ENCODE measurements at regions not wholly inside any gene's neighbourhood (a gene's known extent, or its start where the extent isn't known, plus 50 kb on each side); places are given as distances from the start of the nearest gene placed in this dataset.
"Not testable (repeated sequence)": the region's sequence is repeated elsewhere in the genome, so short reads cannot be mapped to it uniquely, and the experiment has no call there.

GRCh38 chr3:26012241-26012745 lies 222.4 kb downstream of the OXSM start:
- Histone ChIP-seq H3K79me2 (ENCODE audit: control insufficient read depth, insufficient read depth, low read length) (no peaks in the 10 kb centered on the region), H2BK5ac (ENCODE audit: low read length) (no peak overlapping the region), H3K56ac (ENCODE audit: low read length) (no peak overlapping the region), H3K79me1 (ENCODE audit: low read length) (no peaks in the 10 kb centered on the region), H2BK120ac (ENCODE audit: low read depth, low read length) (no peak overlapping the region), H3K4me3 (ENCODE audit: low read length) (no peak overlapping the region), H3K18ac (ENCODE audit: low read length) (no peak overlapping the region), H3K36me3 (ENCODE audit: control insufficient read depth, insufficient read depth, low read length) (no peaks in the 10 kb centered on the region), H2BK15ac (replicated peaks; ENCODE audit: low read depth) (no peak overlapping the region), H3K4ac (ENCODE audit: low read depth, low read length) (no peak overlapping the region), H3K4me2 (ENCODE audit: low read length) (no peak overlapping the region), H4K8ac (ENCODE audit: low read depth, low read length) (no peak overlapping the region), H3K4me1 (ENCODE audit: control insufficient read depth, low read depth, low read length) (no peaks in the 10 kb centered on the region), H3K27ac (ENCODE audit: low read depth, low read length) (no peak overlapping the region), H3K23ac (ENCODE audit: low read length) (no peak overlapping the region), H3K9ac (ENCODE audit: low read length) (no peak overlapping the region), H2AK5ac (ENCODE audit: low read length) (no peak overlapping the region), H4K5ac (ENCODE audit: low read length) (no peak overlapping the region), H3K27me3 (ENCODE audit: insufficient read depth, low read length, poor library complexity) (no peaks in the 10 kb centered on the region)
- WGBS (ENCODE audit: extremely low coverage, insufficient coverage, low lambda C conversion rate) = no CpG with 5 or more reads among the region's 3 CpGs
- no peak for DNase-seq

- no peak overlapping the region for H3K27ac ChIP-seq (ENCODE audit: low read depth, low read length)
- peak; percentile 19 for DNase-seq
- no peak overlapping the region for H3K18ac ChIP-seq (ENCODE audit: low read length)
- no peaks in the 10 kb centered on the region for H3K27me3 ChIP-seq (ENCODE audit: insufficient read depth, low read length, poor library complexity)
- no peak overlapping the region for H2BK120ac ChIP-seq (ENCODE audit: low read depth, low read length)
- no CpG with 5 or more reads among the region's 5 CpGs for WGBS (ENCODE audit: extremely low coverage, insufficient coverage, low lambda C conversion rate)
- H3K9ac ChIP-seq (ENCODE audit: low read length) = no peak overlapping the region
- no peak overlapping the region for H3K56ac ChIP-seq (ENCODE audit: low read length)
- no peak overlapping the region for H3K4me2 ChIP-seq (ENCODE audit: low read length)
- no peak overlapping the region for H2AK5ac ChIP-seq (ENCODE audit: low read length)
- no peaks in the 10 kb centered on the region for H3K36me3 ChIP-seq (ENCODE audit: control insufficient read depth, insufficient read depth, low read length)
- H4K5ac ChIP-seq (ENCODE audit: low read length) = no peak overlapping the region
- H4K8ac ChIP-seq (ENCODE audit: low read depth, low read length) = no peak overlapping the region
- H2BK15ac ChIP-seq (replicated peaks; ENCODE audit: low read depth) = no peak overlapping the region
- no peak overlapping the region for H3K23ac ChIP-seq (ENCODE audit: low read length)
- H3K79me2 ChIP-seq (ENCODE audit: control insufficient read depth, insufficient read depth, low read length) = no peaks in the 10 kb centered on the region
- H3K4me1 ChIP-seq (ENCODE audit: control insufficient read depth, low read depth, low read length) = no peaks in the 10 kb centered on the region
- no peak overlapping the region for H3K4me3 ChIP-seq (ENCODE audit: low read length)
- no peak overlapping the region for H3K4ac ChIP-seq (ENCODE audit: low read depth, low read length)
- H3K79me1 ChIP-seq (ENCODE audit: low read length) = no peaks in the 10 kb centered on the region
- H2BK5ac ChIP-seq (ENCODE audit: low read length) = no peak overlapping the region
These were observed 225.9 kb downstream of the OXSM start for GRCh38 chr3:26015752-26016151.

- Histone ChIP-seq H3K4ac (ENCODE audit: low read depth, low read length) (no peak overlapping the region), H3K4me3 (ENCODE audit: low read length) (no peak overlapping the region), H3K56ac (ENCODE audit: low read length) (no peak overlapping the region), H3K23ac (ENCODE audit: low read length) (no peak overlapping the region), H4K8ac (ENCODE audit: low read depth, low read length) (no peak overlapping the region), H3K36me3 (ENCODE audit: control insufficient read depth, insufficient read depth, low read length) (no peaks in the 10 kb centered on the region), H2BK5ac (ENCODE audit: low read length) (no peak overlapping the region), H3K18ac (ENCODE audit: low read length) (no peak overlapping the region), H3K27me3 (ENCODE audit: insufficient read depth, low read length, poor library complexity) (no peaks in the 10 kb centered on the region), H3K9ac (ENCODE audit: low read length) (no peak overlapping the region), H2AK5ac (ENCODE audit: low read length) (no peak overlapping the region), H3K4me1 (ENCODE audit: control insufficient read depth, low read depth, low read length) (no peaks in the 10 kb centered on the region), H2BK15ac (replicated peaks; ENCODE audit: low read depth) (no peak overlapping the region), H3K4me2 (ENCODE audit: low read length) (no peak overlapping the region), H4K5ac (ENCODE audit: low read length) (no peak overlapping the region), H3K27ac (ENCODE audit: low read depth, low read length) (no peak overlapping the region), H3K79me1 (ENCODE audit: low read length) (no peaks in the 10 kb centered on the region), H2BK120ac (ENCODE audit: low read depth, low read length) (no peak overlapping the region), H3K79me2 (ENCODE audit: control insufficient read depth, insufficient read depth, low read length) (no peaks in the 10 kb centered on the region)
- DNase-seq = no peak
- no CpG with 5 or more reads among the region's 1 CpG for WGBS (ENCODE audit: extremely low coverage, insufficient coverage, low lambda C conversion rate)
These were observed 229.0 kb downstream of the OXSM start for GRCh38 chr3:26018889-26019288.

- WGBS (ENCODE audit: extremely low coverage, insufficient coverage, low lambda C conversion rate) = no CpG with 5 or more reads among the region's 3 CpGs
- H3K79me1 ChIP-seq (ENCODE audit: low read length); DNase-seq; H3K18ac ChIP-seq (ENCODE audit: low read length); H3K56ac ChIP-seq (ENCODE audit: low read length); H4K8ac ChIP-seq (ENCODE audit: low read depth, low read length); H2BK120ac ChIP-seq (ENCODE audit: low read depth, low read length); H3K23ac ChIP-seq (ENCODE audit: low read length); H3K27me3 ChIP-seq (ENCODE audit: insufficient read depth, low read length, poor library complexity); H3K36me3 ChIP-seq (ENCODE audit: control insufficient read depth, insufficient read depth, low read length); H4K5ac ChIP-seq (ENCODE audit: low read length); H3K79me2 ChIP-seq (ENCODE audit: control insufficient read depth, insufficient read depth, low read length); H3K4me3 ChIP-seq (ENCODE audit: low read length); H3K4me1 ChIP-seq (ENCODE audit: control insufficient read depth, low read depth, low read length); H3K27ac ChIP-seq (ENCODE audit: low read depth, low read length); H3K4ac ChIP-seq (ENCODE audit: low read depth, low read length); H2BK5ac ChIP-seq (ENCODE audit: low read length); H3K4me2 ChIP-seq (ENCODE audit: low read length); H2BK15ac ChIP-seq (replicated peaks; ENCODE audit: low read depth); H3K9ac ChIP-seq (ENCODE audit: low read length); H2AK5ac ChIP-seq (ENCODE audit: low read length): not testable (repeated sequence)
These were observed 234.3 kb downstream of the OXSM start for GRCh38 chr3:26024206-26024605.

- no peaks in the 10 kb centered on the region for H3K36me3 ChIP-seq (ENCODE audit: control insufficient read depth, insufficient read depth, low read length)
These were observed 239.4 kb downstream of the OXSM start for GRCh38 chr3:26029321-26029720.

GRCh38 chr3:26042126-26042525 lies 252.2 kb downstream of the OXSM start:
- not testable (repeated sequence) for H2BK5ac ChIP-seq (ENCODE audit: low read length); H4K8ac ChIP-seq (ENCODE audit: low read depth, low read length); H3K56ac ChIP-seq (ENCODE audit: low read length); H3K23ac ChIP-seq (ENCODE audit: low read length); H3K4me2 ChIP-seq (ENCODE audit: low read length); H3K9ac ChIP-seq (ENCODE audit: low read length); H2AK5ac ChIP-seq (ENCODE audit: low read length); H3K18ac ChIP-seq (ENCODE audit: low read length); H2BK15ac ChIP-seq (replicated peaks; ENCODE audit: low read depth); H3K4ac ChIP-seq (ENCODE audit: low read depth, low read length); H2BK120ac ChIP-seq (ENCODE audit: low read depth, low read length); H3K27me3 ChIP-seq (ENCODE audit: insufficient read depth, low read length, poor library complexity); H3K27ac ChIP-seq (ENCODE audit: low read depth, low read length); H3K4me1 ChIP-seq (ENCODE audit: control insufficient read depth, low read depth, low read length); H3K79me2 ChIP-seq (ENCODE audit: control insufficient read depth, insufficient read depth, low read length); DNase-seq; H3K36me3 ChIP-seq (ENCODE audit: control insufficient read depth, insufficient read depth, low read length); H3K4me3 ChIP-seq (ENCODE audit: low read length); H3K79me1 ChIP-seq (ENCODE audit: low read length); H4K5ac ChIP-seq (ENCODE audit: low read length)
- no CpG with 5 or more reads among the region's 12 CpGs for WGBS (ENCODE audit: extremely low coverage, insufficient coverage, low lambda C conversion rate)

More at GRCh38 chr3:26029321-26029720, 239.4 kb downstream of the OXSM start:
- Histone ChIP-seq H3K4me2 (ENCODE audit: low read length) (no peak overlapping the region), H3K4me3 (ENCODE audit: low read length) (no peak overlapping the region), H2AK5ac (ENCODE audit: low read length) (no peak overlapping the region), H3K4ac (ENCODE audit: low read depth, low read length) (no peak overlapping the region), H2BK15ac (replicated peaks; ENCODE audit: low read depth) (no peak overlapping the region), H3K4me1 (ENCODE audit: control insufficient read depth, low read depth, low read length) (no peaks in the 10 kb centered on the region), H3K79me1 (ENCODE audit: low read length) (no peaks in the 10 kb centered on the region), H2BK120ac (ENCODE audit: low read depth, low read length) (no peak overlapping the region), H4K8ac (ENCODE audit: low read depth, low read length) (no peak overlapping the region), H3K79me2 (ENCODE audit: control insufficient read depth, insufficient read depth, low read length) (no peaks in the 10 kb centered on the region), H3K23ac (ENCODE audit: low read length) (no peak overlapping the region), H3K27ac (ENCODE audit: low read depth, low read length) (no peak overlapping the region), H3K56ac (ENCODE audit: low read length) (no peak overlapping the region), H3K9ac (ENCODE audit: low read length) (no peak overlapping the region), H3K27me3 (ENCODE audit: insufficient read depth, low read length, poor library complexity) (no peaks in the 10 kb centered on the region), H2BK5ac (ENCODE audit: low read length) (no peak overlapping the region), H4K5ac (ENCODE audit: low read length) (no peak overlapping the region), H3K18ac (ENCODE audit: low read length) (no peak overlapping the region)
- no peak for DNase-seq
- no CpG with 5 or more reads among the region's 2 CpGs for WGBS (ENCODE audit: extremely low coverage, insufficient coverage, low lambda C conversion rate)

Measured in mesendoderm (in vitro differentiated cells).